ENCODE measurements at regions not wholly inside any gene's neighbourhood (a gene's known extent, or its start where the extent isn't known, plus 50 kb on each side); places are given as distances from the start of the nearest gene placed in this dataset.

DNA sequence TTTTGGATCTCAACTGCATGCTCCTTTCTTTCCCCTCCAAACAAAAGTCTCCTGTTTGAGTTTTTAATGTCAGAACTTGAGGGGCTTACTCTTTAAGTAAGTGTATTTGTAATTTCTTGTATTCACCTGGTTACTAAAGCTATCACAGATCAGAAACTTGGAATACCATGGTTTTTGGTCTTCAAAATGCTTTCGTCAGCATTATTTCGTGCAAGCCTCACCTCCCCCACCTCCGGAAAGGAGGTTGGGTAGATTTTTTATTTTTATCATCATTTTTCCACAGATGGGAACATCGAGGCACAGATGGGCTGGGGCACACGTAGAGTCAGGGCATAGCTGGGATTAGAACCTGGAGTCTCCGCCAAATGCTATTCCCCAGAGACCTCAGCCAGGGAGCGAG, 100.7 kb downstream of the IER5 start:
- no peak overlapping the region for H3K4me3 ChIP-seq
- no peaks in the 10 kb centered on the region for H3K36me3 ChIP-seq
- no peak for DNase-seq
- in situ Hi-C loops (cut with MboI; ENCODE audit: low pct_ligation_motif_present in 1 of 4, low pct_unique_long_range_greater_than_20kb in 1 of 4, low sequenced_read_pairs in 3 of 4) (loop anchor here in 3 of 4 donors (5.0 to 25.0 kb wide), 2 partner anchors 223 to 233 kb away; no protein-coding TSS in a partner anchor), intact Hi-C loops (cut with DNase I; ENCODE audit: low total_unique reads) (no loop called here)
- H3K9me3 ChIP-seq, result no peaks in the 10 kb centered on the region
- no peak for TF ChIP-seq POLR2AphosphoS5 (IDR thresholded peaks at IDR 0.05)
- TF ChIP-seq EP300 (IDR thresholded peaks at IDR 0.05; ENCODE audit: low read depth), result no peak
- TF ChIP-seq, protein P1, sequence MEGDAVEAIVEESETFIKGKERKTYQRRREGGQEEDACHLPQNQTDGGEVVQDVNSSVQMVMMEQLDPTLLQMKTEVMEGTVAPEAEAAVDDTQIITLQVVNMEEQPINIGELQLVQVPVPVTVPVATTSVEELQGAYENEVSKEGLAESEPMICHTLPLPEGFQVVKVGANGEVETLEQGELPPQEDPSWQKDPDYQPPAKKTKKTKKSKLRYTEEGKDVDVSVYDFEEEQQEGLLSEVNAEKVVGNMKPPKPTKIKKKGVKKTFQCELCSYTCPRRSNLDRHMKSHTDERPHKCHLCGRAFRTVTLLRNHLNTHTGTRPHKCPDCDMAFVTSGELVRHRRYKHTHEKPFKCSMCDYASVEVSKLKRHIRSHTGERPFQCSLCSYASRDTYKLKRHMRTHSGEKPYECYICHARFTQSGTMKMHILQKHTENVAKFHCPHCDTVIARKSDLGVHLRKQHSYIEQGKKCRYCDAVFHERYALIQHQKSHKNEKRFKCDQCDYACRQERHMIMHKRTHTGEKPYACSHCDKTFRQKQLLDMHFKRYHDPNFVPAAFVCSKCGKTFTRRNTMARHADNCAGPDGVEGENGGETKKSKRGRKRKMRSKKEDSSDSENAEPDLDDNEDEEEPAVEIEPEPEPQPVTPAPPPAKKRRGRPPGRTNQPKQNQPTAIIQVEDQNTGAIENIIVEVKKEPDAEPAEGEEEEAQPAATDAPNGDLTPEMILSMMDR (IDR thresholded peaks at IDR 0.05), result no peak
- TF ChIP-seq POLR2A (IDR thresholded peaks at IDR 0.05), result no peak
- peaks cover 0 to 11% (median 5%) of the 10 kb centered on the region in 4 donors for H3K4me1 ChIP-seq
- no peak overlapping the region for H3K27ac ChIP-seq
- H3K27me3 ChIP-seq, result peaks cover 32% of the 10 kb centered on the region
- 82 to 90% methylated on average over 2 to 7 of the region's 7 CpGs for WGBS, 2 donors (ENCODE audit: low coverage in 1 of 2)

DNA sequence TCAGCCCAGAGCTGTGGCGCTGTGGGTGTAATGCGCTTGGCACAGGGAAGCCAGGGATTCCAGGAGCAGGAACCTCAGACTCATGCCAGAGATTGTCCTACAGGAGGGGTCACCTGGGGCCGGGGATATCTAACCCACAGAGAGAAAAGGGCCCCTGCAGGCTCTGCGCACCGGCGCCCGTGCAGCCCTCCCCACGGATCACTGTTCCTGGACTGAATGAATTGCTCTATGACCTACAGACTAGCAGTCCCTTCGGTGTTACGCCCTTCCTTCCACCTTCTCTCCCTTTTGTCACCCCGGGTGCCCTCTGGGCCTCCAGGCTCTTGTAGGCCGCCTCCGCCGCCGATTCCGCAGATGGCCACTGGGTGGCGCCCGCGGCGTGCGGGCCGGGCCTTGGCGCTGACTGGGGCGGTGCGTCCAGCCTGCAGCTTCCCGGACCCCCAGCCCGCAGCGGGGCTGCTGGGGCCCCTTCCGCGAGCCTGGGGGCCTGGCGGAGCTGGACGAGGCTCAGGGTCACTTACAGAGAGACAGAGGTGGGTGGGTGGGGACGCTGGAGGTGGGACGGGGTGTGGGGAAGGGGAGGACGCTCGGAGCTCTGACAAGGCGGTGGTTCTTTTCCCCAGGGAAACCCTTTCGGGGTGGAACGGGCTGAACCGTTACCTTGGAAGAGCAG, 101.3 kb downstream of the IER5 start:
- H3K27ac ChIP-seq, result no peak overlapping the region
- H3K36me3 ChIP-seq, result no peaks in the 10 kb centered on the region
- in situ Hi-C loops (cut with MboI; ENCODE audit: low pct_ligation_motif_present in 1 of 4, low pct_unique_long_range_greater_than_20kb in 1 of 4, low sequenced_read_pairs in 3 of 4) (loop anchor here (5.0 to 25.0 kb wide), 3 partner anchors 222 to 235 kb away; no protein-coding TSS in a partner anchor), intact Hi-C loops (cut with DNase I; ENCODE audit: low total_unique reads) (loop anchor here (2.0 kb wide), 1 partner anchor 235 kb away; no protein-coding TSS in a partner anchor)
- peaks cover 0 to 11% (median 5%) of the 10 kb centered on the region in 4 donors for H3K4me1 ChIP-seq
- peak overlapping the region in 3 of 4 donors; percentile 15 to 40 (median 16) for H3K4me3 ChIP-seq
- no peak for TF ChIP-seq EP300 (IDR thresholded peaks at IDR 0.05; ENCODE audit: low read depth)
- TF ChIP-seq, protein P1 (IDR thresholded peaks at IDR 0.05), result peak; percentile 82 to 99 (median 97)
- 10% methylated on average over 32 of the region's 40 CpGs; no CpG with 5 or more reads in 1 of the 2 donors for WGBS, 2 donors (ENCODE audit: low coverage in 1 of 2)
- no peaks in the 10 kb centered on the region for H3K9me3 ChIP-seq
- H3K27me3 ChIP-seq, result peaks cover 32% of the 10 kb centered on the region
- DNase-seq, result peak; percentile 75

DNA sequence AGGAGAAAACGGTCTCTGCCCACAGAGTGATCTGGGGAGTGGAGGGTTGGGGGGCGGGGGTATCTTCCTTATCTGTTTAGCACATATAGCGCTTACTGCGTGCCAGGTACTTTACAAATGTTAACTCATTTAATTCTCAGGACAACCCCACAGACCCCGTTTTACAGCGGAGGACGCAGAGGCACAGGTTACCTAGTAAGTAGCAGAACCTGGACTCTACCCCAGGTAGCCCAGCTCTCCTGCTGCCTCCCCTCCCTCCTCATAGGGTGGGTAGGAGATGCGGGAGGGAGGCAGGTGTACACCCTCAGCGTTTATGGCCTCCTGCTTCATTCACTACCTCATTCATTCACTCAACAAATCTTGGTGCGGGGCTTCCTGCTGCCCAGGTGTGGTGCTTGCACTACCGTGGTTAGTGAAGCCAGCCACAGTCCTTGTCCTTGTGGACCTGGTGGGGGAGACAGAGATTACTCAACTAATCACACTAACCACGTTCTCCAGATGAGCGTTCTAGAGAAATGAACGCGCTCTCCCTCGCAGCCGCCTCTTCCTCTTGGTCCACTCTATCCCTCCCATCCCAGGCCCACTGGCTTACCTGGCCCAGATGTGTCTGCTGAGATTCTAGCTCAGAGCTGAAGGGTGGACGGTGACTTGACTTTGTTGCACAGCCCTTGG, 102.0 kb downstream of the IER5 start:
- WGBS, 2 donors (ENCODE audit: low coverage in 1 of 2), result 48 to 56% methylated on average over 7 to 17 of the region's 18 CpGs
- Histone ChIP-seq H3K4me3 (peak overlapping the region in 2 of 4 donors; percentile 15 to 40), H3K9me3 (no peaks in the 10 kb centered on the region), H3K36me3 (no peaks in the 10 kb centered on the region), H3K27ac (no peak overlapping the region), H3K27me3 (peaks cover 32% of the 10 kb centered on the region), H3K4me1 (peaks cover 0 to 11% (median 5%) of the 10 kb centered on the region in 4 donors)
- TF ChIP-seq POLR2A (IDR thresholded peaks at IDR 0.05), result no peak
- TF ChIP-seq, protein P1 (IDR thresholded peaks at IDR 0.05), result no peak
- TF ChIP-seq POLR2AphosphoS5 (IDR thresholded peaks at IDR 0.05), result no peak
- TF ChIP-seq EP300 (IDR thresholded peaks at IDR 0.05; ENCODE audit: low read depth), result no peak
- in situ Hi-C loops (cut with MboI; ENCODE audit: low pct_ligation_motif_present in 1 of 4, low pct_unique_long_range_greater_than_20kb in 1 of 4, low sequenced_read_pairs in 3 of 4) (loop anchor here in 2 of 4 donors (10.0 to 25.0 kb wide), 2 partner anchors 222 to 234 kb away; no protein-coding TSS in a partner anchor), intact Hi-C loops (cut with DNase I; ENCODE audit: low total_unique reads) (loop anchor here (2.0 kb wide), 1 partner anchor 234 kb away; no protein-coding TSS in a partner anchor)
- DNase-seq, result no peak

DNA sequence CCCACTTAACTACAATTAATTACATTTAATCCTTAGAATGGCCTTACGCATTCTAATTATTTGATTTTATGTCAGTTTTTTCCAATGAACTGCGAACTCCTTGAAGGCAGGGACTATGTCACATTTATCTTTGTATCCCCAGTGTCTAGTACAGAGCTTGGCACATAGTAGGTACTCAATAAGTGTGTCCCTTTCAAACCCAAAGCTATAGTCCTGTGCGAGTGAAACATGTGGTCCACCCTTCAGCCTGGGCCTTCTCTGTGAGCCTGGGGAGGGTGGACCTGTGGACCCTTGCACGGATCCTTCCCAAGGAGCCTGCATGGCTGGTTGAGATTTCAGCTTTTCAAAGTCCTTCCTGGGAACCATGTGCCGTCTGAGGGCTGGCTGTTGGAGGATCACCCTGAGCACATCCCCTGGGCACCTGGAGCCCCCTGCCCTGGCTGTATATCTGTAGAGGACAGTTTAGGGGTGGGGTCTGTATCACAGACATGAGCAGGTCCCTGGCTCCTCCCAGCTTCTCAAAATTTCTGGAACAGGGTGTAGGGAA, 103.1 kb downstream of the IER5 start:
- intact Hi-C loops (cut with DNase I; ENCODE audit: low total_unique reads) (loop anchor here (2.0 kb wide), 1 partner anchor 233 kb away; no protein-coding TSS in a partner anchor), in situ Hi-C loops (cut with MboI; ENCODE audit: low pct_ligation_motif_present in 1 of 4, low pct_unique_long_range_greater_than_20kb in 1 of 4, low sequenced_read_pairs in 3 of 4) (loop anchor here in 2 of 4 donors (10.0 to 25.0 kb wide), 2 partner anchors 221 to 233 kb away; no protein-coding TSS in a partner anchor)
- no peaks in the 10 kb centered on the region for H3K36me3 ChIP-seq
- DNase-seq, result no peak
- 84 to 100% methylated on average over 1 to 5 of the region's 5 CpGs for WGBS, 2 donors (ENCODE audit: low coverage in 1 of 2)
- H3K27ac ChIP-seq, result no peak overlapping the region
- TF ChIP-seq EP300 (IDR thresholded peaks at IDR 0.05; ENCODE audit: low read depth) (no peak), POLR2AphosphoS5 (IDR thresholded peaks at IDR 0.05) (no peak), POLR2A (IDR thresholded peaks at IDR 0.05) (no peak)
- TF ChIP-seq, protein P1 (IDR thresholded peaks at IDR 0.05), result no peak
- H3K4me1 ChIP-seq, result peaks cover 0 to 11% (median 5%) of the 10 kb centered on the region in 4 donors
- H3K4me3 ChIP-seq, result no peak overlapping the region
- H3K9me3 ChIP-seq, result no peaks in the 10 kb centered on the region
- peaks cover 32% of the 10 kb centered on the region for H3K27me3 ChIP-seq
